ENCODE measurements at regions not wholly inside any gene's neighbourhood (a gene's known extent, or its start where the extent isn't known, plus 50 kb on each side); places are given as distances from the start of the nearest gene placed in this dataset.
"Not testable (repeated sequence)": the region's sequence is repeated elsewhere in the genome, so short reads cannot be mapped to it uniquely, and the experiment has no call there.

- not testable (repeated sequence) for TF ChIP-seq POLR2A, CTCF (IDR thresholded peaks at IDR 0.05)
Observed at GRCh38 chr15:38799202-38799601, 234.6 kb upstream of the RASGRP1 start.
